ENCODE measurements at regions not wholly inside any gene's neighbourhood (a gene's known extent, or its start where the extent isn't known, plus 50 kb on each side); places are given as distances from the start of the nearest gene placed in this dataset.

DNA sequence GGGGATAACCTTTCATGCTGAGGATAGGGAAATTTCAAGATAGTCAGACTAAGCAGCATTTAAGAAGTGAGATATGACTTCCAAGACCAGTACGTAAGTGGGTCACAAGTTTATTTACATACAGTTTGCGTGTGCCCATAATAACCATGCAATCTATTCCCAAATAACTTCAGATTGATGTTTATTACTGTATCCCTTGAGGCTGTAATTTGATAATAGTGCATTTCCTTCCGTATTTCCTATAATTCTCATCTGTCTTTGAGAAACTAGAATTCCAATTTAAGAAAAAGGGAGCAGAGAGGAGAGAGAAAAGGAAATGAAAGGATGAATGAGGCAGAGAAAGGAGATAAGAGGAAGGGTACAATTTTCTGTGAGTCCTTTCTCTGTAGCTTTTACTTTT is 1073.1 kb downstream of the EPHA3 start:
- TF ChIP-seq, protein P1, sequence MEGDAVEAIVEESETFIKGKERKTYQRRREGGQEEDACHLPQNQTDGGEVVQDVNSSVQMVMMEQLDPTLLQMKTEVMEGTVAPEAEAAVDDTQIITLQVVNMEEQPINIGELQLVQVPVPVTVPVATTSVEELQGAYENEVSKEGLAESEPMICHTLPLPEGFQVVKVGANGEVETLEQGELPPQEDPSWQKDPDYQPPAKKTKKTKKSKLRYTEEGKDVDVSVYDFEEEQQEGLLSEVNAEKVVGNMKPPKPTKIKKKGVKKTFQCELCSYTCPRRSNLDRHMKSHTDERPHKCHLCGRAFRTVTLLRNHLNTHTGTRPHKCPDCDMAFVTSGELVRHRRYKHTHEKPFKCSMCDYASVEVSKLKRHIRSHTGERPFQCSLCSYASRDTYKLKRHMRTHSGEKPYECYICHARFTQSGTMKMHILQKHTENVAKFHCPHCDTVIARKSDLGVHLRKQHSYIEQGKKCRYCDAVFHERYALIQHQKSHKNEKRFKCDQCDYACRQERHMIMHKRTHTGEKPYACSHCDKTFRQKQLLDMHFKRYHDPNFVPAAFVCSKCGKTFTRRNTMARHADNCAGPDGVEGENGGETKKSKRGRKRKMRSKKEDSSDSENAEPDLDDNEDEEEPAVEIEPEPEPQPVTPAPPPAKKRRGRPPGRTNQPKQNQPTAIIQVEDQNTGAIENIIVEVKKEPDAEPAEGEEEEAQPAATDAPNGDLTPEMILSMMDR (IDR thresholded peaks at IDR 0.05) = no peak
- no peak for TF ChIP-seq POLR2A (IDR thresholded peaks at IDR 0.05)
